Endothelial cell of umbilical vein (primary cell): ENCODE measurements at regions not wholly inside any gene's neighbourhood (a gene's known extent, or its start where the extent isn't known, plus 50 kb on each side); places are given as distances from the start of the nearest gene placed in this dataset.

ENCODE experiments used
- BruUV-seq: library from RNA; stranded (reverse); fragments of 400-500 nt; replicated peaks from 2 replicates; lab custom pipeline; 2021; lab: Mats Ljungman, UMichigan
- CTCF ChIA-PET: fragments of 300-600, 350-600 bp; sonication (Branson Sonifier 250); formaldehyde crosslinking; loops from one replicate; lab custom pipeline; 2021; ENCODE audit warnings: antibody characterized with exemption, inconsistent platforms; lab: Charles Lee
- POLR2A ChIA-PET: fragments of 300-600, 350-600 bp; sonication (Branson Sonifier 250); formaldehyde crosslinking; loops from one replicate; lab custom pipeline; 2021; ENCODE audit warnings: antibody characterized with exemption, inconsistent platforms; lab: Charles Lee
- DNase-seq: peaks from one replicate; pipeline ENCODE4 v3.0.0-alpha.2; 2011; ENCODE audit warnings: low read depth, low spot score
- FAIRE-seq: peaks from 2 replicates; lab custom pipeline; 2011; peaks lifted over from hg19 to GRCh38; lab: Jason Lieb, UNC
- H2AFZ ChIP-seq: 2 replicates; pipeline ENCODE4 v1.6.0; 2012; ENCODE audit warnings: low read depth, low read length, control low read depth, inconsistent platforms
- H3K27ac ChIP-seq: 2 replicates; pipeline ENCODE4 v1.5.1; 2011; ENCODE audit warnings: low read depth, mild to moderate bottlenecking, control low read depth, low read length, moderate library complexity; ENCODE audit not compliant: insufficient read depth
- H3K27me3 ChIP-seq, 2 experiments: 2 replicates each; pipeline versions ENCODE4 v1.6.0 to v1.6.1; 2011; ENCODE audit warnings: low read length in 2 of 2, mixed read lengths in 1 of 2; ENCODE audit not compliant: control insufficient read depth in 2 of 2, insufficient read depth in 2 of 2
- H3K36me3 ChIP-seq, 2 experiments: 2 replicates in 1 of 2; 3 replicates in 1 of 2; pipeline ENCODE4 v1.5.1; 2011; ENCODE audit warnings: low read length in 2 of 2, mild to moderate bottlenecking in 1 of 2, moderate library complexity in 1 of 2; ENCODE audit not compliant: control insufficient read depth in 2 of 2, insufficient read depth in 2 of 2; ENCODE audit errors: extremely low read depth in 1 of 2
- H3K4me1 ChIP-seq: 3 replicates; pipeline ENCODE4 v1.5.1; 2011; ENCODE audit warnings: mild to moderate bottlenecking, low read length; ENCODE audit not compliant: control insufficient read depth, insufficient read depth; ENCODE audit errors: extremely low read depth
- H3K4me2 ChIP-seq: 2 replicates; pipeline ENCODE4 v1.6.1; 2011; ENCODE audit warnings: low read length, control low read depth, mixed read lengths; ENCODE audit not compliant: insufficient read depth
- H3K4me3 ChIP-seq, 3 experiments: fragments of 200-600 bp in 1 of 3; sonication (generic), shearing (Covaris generic) in 1 of 3; replicated peaks in 1 of 3; 2 replicates each; pipeline ENCODE4 v1.5.1; 2011 to 2016; ENCODE audit warnings: control low read depth in 3 of 3, low read length in 3 of 3, mild to moderate bottlenecking in 2 of 3, inconsistent platforms in 1 of 3, low read depth in 1 of 3, moderate library complexity in 1 of 3; ENCODE audit not compliant: insufficient read depth in 1 of 3
- H3K79me2 ChIP-seq: 2 replicates; pipeline ENCODE4 v1.6.0; 2012; ENCODE audit warnings: low read length, inconsistent platforms; ENCODE audit not compliant: control insufficient read depth, insufficient read depth
- H3K9ac ChIP-seq: replicated peaks from 2 replicates; pipeline ENCODE3; 2011; ENCODE audit warnings: low read length, control low read depth; ENCODE audit not compliant: insufficient read depth; ENCODE audit errors: extremely low read depth
- H3K9me1 ChIP-seq: replicated peaks from 3 replicates; pipeline ENCODE4 v1.6.0; 2011; ENCODE audit warnings: mild to moderate bottlenecking, low read length; ENCODE audit not compliant: control insufficient read depth, insufficient read depth; ENCODE audit errors: extremely low read depth
- H3K9me3 ChIP-seq: replicated peaks from 2 replicates; pipeline ENCODE4 v1.5.1; 2012; ENCODE audit warnings: low read length, inconsistent platforms; ENCODE audit not compliant: control insufficient read depth, insufficient read depth
- H4K20me1 ChIP-seq: replicated peaks from 2 replicates; pipeline ENCODE3; 2011; ENCODE audit warnings: mild to moderate bottlenecking, low read length; ENCODE audit not compliant: control insufficient read depth, insufficient read depth; ENCODE audit errors: extremely low read depth
- EZH2 ChIP-seq: IDR thresholded peaks from 2 replicates; pipeline ENCODE4 v1.6.1; 2012; ENCODE audit warnings: borderline replicate concordance, low read depth, mild to moderate bottlenecking, moderate library complexity, low read length, inconsistent platforms; ENCODE audit not compliant: severe bottlenecking
- FOS ChIP-seq: IDR thresholded peaks from 2 replicates; pipeline ENCODE4 v1.6.1; 2011; ENCODE audit warnings: mild to moderate bottlenecking, low read length, moderate library complexity, borderline replicate concordance; ENCODE audit not compliant: insufficient read depth
- GATA2 ChIP-seq: IDR thresholded peaks from 2 replicates; pipeline ENCODE4 v1.7.0; 2011; ENCODE audit warnings: low read depth, mild to moderate bottlenecking, moderate library complexity, mixed read lengths, low read length; ENCODE audit not compliant: insufficient read length, insufficient read depth
- JUN ChIP-seq: IDR thresholded peaks from 2 replicates; pipeline ENCODE4 v1.6.1; 2011; ENCODE audit warnings: borderline replicate concordance, low read depth; ENCODE audit not compliant: insufficient read length, insufficient read depth
- MYC ChIP-seq: IDR thresholded peaks from one replicate; pipeline ENCODE4 v1.6.1; 2011; ENCODE audit warnings: mild to moderate bottlenecking, low read depth, low read length
- POLR2A ChIP-seq: IDR thresholded peaks from 2 replicates; pipeline ENCODE4 v1.6.1; 2012; ENCODE audit warnings: low read depth, mild to moderate bottlenecking, control low read depth, low read length
- POLR2AphosphoS5 ChIP-seq: IDR thresholded peaks from 2 replicates; pipeline ENCODE4 v1.6.1; 2012; ENCODE audit warnings: low read depth, mild to moderate bottlenecking, control low read depth, low read length, moderate library complexity; ENCODE audit not compliant: insufficient read depth
- dilution Hi-C: fragments of 300-500 bp; cut with MboI; formaldehyde crosslinking; loops from one replicate; pipeline ENCODE4 v1.15.0; 2019; ENCODE audit warnings: low sequenced_read_pairs; ENCODE audit not compliant: extremely low pct_ligation_motif_present
- intact Hi-C: fragments of 100-400 bp; cut with micrococcal nuclease; formaldehyde crosslinking; loops from one replicate; pipeline ENCODE4 v1.10.0; 2022
- TF ChIP-seq, protein P1 (sequence below), 2 donors: IDR thresholded peaks; 1 replicate in 1 of 2; 2 replicates in 1 of 2; pipeline ENCODE4 v1.5.1; 2011; ENCODE audit warnings: low read length in 2 of 2, mild to moderate bottlenecking in 2 of 2, moderate library complexity in 2 of 2, control low read depth in 1 of 2, inconsistent platforms in 1 of 2, low read depth in 1 of 2; ENCODE audit not compliant: insufficient read depth in 1 of 2; ENCODE audit errors: extremely low read depth in 1 of 2
- TF ChIP-seq, protein P2 (sequence below): IDR thresholded peaks from 2 replicates; pipeline ENCODE4 v1.6.1; 2011; ENCODE audit not compliant: insufficient read depth, insufficient read length

DNA sequence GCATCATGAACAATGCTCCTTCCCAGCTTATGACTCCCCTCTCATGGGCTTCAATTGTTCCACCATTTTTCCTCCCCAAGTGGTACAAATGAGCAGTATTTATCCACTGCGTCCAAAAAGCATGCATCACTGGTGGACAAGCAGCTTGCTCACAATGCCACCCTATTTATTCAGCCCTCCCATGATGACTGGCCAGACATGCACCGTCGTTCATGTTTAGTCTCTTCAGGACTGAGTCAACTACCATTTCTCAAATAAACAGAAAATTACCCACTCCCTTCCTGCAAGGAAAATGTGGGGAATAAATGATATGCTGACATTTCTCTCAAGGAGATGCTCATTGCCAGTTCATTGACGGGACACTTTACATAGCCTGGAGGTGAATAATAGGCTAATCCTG, 300.4 kb downstream of the C6orf118 start:
- Histone ChIP-seq H4K20me1 (no peaks in the 10 kb centered on the region), H3K9me3 (peaks cover 2% of the 10 kb centered on the region), H3K4me1 (no peaks in the 10 kb centered on the region), H3K4me3 (no peak overlapping the region), H2AFZ (no peak overlapping the region), H3K9me1 (no peaks in the 10 kb centered on the region), H3K4me2 (no peak overlapping the region), H3K9ac (no peak overlapping the region), H3K79me2 (no peaks in the 10 kb centered on the region), H3K27ac (no peak overlapping the region), H3K27me3 (no peaks in the 10 kb centered on the region), H3K36me3 (no peaks in the 10 kb centered on the region)
- intact Hi-C loops = no loop called here
- ChIA-PET CTCF (no interaction called here), POLR2A (no interaction called here)
- no TSS peak for BruUV-seq
- TF ChIP-seq GATA2 = no peak
- TF ChIP-seq EZH2 = no peak
- TF ChIP-seq POLR2A = no peak
- no peak for DNase-seq
- dilution Hi-C loops = no loop called here
- FAIRE-seq = no peak

DNA sequence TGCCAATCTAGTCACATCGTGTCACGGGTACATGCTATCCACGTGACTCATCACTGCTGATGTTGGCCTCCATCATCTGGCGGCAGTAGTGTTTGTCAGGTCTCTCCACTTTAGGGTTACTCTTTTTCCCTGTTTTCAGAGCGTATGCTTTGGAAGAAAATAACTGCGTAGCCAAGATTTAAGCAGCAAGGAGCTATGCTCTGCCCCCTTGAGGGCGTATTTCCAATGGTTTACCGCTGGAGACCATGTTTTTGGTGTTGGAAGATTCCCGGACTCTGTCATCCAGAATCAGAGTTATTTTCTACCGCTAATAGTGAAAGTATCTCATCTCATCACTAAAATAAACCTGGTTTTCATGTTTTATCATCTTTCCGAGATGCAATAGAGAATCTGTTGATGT, 306.5 kb downstream of the C6orf118 start:
- no peaks in the 10 kb centered on the region for H3K27me3 ChIP-seq
- H4K20me1 ChIP-seq = no peaks in the 10 kb centered on the region
- TF ChIP-seq POLR2A (no peak), JUN (no peak), MYC (no peak), EZH2 (no peak), GATA2 (no peak), POLR2AphosphoS5 (no peak), FOS (no peak)
- TF ChIP-seq, protein P1, sequence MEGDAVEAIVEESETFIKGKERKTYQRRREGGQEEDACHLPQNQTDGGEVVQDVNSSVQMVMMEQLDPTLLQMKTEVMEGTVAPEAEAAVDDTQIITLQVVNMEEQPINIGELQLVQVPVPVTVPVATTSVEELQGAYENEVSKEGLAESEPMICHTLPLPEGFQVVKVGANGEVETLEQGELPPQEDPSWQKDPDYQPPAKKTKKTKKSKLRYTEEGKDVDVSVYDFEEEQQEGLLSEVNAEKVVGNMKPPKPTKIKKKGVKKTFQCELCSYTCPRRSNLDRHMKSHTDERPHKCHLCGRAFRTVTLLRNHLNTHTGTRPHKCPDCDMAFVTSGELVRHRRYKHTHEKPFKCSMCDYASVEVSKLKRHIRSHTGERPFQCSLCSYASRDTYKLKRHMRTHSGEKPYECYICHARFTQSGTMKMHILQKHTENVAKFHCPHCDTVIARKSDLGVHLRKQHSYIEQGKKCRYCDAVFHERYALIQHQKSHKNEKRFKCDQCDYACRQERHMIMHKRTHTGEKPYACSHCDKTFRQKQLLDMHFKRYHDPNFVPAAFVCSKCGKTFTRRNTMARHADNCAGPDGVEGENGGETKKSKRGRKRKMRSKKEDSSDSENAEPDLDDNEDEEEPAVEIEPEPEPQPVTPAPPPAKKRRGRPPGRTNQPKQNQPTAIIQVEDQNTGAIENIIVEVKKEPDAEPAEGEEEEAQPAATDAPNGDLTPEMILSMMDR (IDR thresholded peaks at IDR 0.05; ENCODE audit: extremely low read depth in 1 of 2, insufficient read depth in 1 of 2, low read depth in 1 of 2, low read length in 2 of 2) = no peak
- TF ChIP-seq, protein P2, sequence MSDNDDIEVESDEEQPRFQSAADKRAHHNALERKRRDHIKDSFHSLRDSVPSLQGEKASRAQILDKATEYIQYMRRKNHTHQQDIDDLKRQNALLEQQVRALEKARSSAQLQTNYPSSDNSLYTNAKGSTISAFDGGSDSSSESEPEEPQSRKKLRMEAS = no peak
- POLR2A ChIA-PET = no interaction called here
- no peak overlapping the region for H3K4me3 ChIP-seq
- no peak overlapping the region for H3K4me2 ChIP-seq
- no peak overlapping the region for H3K27ac ChIP-seq
- dilution Hi-C loops (no loop called here), intact Hi-C loops (no loop called here)
- H3K79me2 ChIP-seq = no peaks in the 10 kb centered on the region
- H2AFZ ChIP-seq = no peak overlapping the region
- FAIRE-seq (no peak), DNase-seq (no peak)
- no peaks in the 10 kb centered on the region for H3K4me1 ChIP-seq
- no TSS peak for BruUV-seq
- H3K9ac ChIP-seq = no peak overlapping the region
- CTCF ChIA-PET = no interaction called here
- H3K9me1 ChIP-seq = no peaks in the 10 kb centered on the region
- H3K36me3 ChIP-seq = no peaks in the 10 kb centered on the region
- peaks cover 6% of the 10 kb centered on the region for H3K9me3 ChIP-seq
